ENCODE measurements at regions not wholly inside any gene's neighbourhood (a gene's known extent, or its start where the extent isn't known, plus 50 kb on each side); places are given as distances from the start of the nearest gene placed in this dataset.

DNA sequence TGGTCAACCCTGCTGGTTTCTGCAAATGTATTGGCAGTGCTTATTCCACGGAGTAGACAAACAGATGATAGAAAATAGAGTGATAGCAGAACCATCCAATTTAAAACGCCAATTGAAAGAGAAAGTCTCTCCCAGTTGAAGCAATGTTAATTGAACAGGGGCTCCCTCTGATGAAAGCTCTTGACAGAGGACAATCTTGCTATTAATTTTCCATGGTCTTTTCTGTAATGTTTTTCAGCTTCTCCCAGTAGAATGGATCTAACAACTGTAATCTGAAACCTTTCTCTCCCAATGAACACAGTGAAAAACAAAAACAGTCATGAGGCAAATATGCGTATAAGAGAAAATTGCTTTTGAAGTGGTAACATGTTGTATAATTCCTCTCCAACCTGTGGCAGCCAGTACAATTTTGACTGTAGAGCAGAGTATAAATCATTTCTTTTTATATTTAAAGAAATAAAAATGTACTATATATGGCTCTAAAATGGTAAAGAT lies 225.1 kb upstream of the GALNTL6 start:
- TF ChIP-seq CTCF (optimal IDR thresholded peaks at IDR 0.05 in 1 of 3, IDR thresholded peaks at IDR 0.05 in 1 of 3, conservative IDR thresholded peaks at IDR 0.05 in 1 of 3; ENCODE audit: extremely low read depth in 1 of 3, insufficient read depth in 2 of 3, low read length in 3 of 3) (no peak), EZH2 (IDR thresholded peaks at IDR 0.05; ENCODE audit: low read length) (no peak)
